ENCODE measurements at regions not wholly inside any gene's neighbourhood (a gene's known extent, or its start where the extent isn't known, plus 50 kb on each side); places are given as distances from the start of the nearest gene placed in this dataset.
A peak's percentile ranks its signal among the peaks of the same experiment; 100 is the strongest.
"Not testable (repeated sequence)": the region's sequence is repeated elsewhere in the genome, so short reads cannot be mapped to it uniquely, and the experiment has no call there.

DNA sequence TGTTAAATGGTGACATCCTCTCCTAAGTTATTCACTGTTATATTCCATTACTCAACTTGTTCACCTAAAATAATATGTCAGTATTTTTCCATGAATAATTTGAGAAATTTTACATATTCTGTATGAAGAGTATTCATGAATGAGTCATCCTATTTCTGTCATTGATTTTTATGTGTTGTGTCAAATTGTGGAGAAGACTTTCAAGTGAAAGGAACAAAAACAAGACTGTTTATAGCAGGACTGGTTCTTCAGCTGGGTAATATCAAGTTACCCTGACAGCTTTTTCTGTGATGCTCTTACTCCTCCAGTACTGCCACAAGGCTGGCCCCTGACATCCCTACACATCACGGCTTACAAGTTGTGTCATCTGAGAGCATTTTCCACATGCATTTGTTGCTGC is 847.7 kb downstream of the NCAM2 start:
- DNase-seq (ENCODE audit: low read depth) = no peak

DNA sequence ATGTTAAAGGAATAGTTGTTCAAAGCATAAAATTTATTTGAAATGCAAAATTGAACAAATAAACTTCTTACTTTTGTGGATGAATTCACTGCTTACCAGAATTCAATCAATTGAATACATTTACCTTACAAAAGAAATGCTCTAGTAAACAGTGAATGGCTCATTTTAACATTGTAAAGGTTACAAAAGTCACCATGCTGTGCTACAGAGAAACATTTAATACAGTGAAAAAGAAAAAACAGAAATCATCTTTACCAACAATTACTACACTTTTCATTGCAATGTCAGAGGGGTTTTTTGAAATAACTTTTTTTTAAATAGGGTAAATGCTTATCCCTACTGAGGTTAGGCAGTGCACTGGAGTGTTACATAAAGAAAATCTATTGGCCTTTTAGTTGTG is 853.0 kb downstream of the NCAM2 start:
- no peak for DNase-seq (ENCODE audit: low read depth)

DNA sequence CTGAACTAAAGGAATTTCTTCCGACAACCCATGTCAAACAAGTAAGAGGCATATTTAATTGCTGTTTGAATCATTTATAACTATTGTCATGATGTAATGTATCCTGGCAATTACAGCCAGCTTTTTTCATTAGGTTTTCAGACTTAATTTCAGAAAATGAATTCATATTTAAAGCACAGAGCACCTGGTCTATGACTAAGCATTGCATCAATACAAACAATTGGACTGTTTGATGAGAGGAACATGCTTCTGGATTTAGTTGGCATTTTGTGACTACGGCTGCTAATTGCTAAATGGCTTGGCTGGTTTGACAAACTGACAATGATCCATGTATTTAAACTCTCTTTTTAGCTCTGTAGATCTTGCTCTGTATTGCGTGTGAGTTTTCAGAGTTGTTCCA is 853.4 kb downstream of the NCAM2 start:
- DNase-seq (ENCODE audit: low read depth) = no peak

DNA sequence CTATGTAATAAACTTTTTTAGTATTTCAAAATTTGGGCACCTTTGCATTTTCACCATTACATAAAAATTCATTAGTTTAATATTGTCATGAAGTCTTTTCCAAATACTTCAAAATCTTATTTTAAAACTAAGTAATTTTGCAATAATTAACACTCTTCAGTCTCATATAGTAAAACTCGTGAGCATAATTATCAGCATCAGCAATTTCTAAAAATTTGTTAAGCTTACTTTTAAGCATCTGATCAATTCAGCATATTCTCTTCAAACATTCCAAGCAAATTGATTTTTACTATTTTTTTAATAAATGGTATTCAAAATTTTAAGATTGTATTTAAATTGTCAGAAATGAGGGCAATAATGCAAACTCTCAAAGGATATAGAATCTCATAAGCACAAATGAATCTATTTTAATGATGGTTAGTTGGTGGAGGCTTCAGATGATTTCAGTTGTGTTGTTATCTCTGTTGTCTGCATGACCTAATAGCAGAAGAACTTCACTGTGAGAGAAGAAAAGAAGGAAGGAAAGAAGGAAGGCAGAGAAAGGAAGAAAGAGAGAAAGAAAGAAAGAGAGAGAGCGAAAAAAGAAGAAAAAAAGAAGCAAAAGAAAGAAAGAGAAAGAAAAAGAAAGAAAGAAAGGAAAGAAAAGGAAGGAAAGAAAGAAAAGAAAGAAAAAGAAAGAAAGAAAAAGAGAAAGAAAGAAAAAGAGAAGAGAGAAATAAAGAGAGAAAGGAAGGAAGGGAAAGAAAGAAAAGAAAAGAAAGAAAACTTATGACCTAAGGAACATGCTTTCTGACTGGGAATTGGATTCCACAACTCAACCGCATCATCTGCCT is 860.5 kb downstream of the NCAM2 start:
- DNase-seq (ENCODE audit: low read depth) = no peak

DNA sequence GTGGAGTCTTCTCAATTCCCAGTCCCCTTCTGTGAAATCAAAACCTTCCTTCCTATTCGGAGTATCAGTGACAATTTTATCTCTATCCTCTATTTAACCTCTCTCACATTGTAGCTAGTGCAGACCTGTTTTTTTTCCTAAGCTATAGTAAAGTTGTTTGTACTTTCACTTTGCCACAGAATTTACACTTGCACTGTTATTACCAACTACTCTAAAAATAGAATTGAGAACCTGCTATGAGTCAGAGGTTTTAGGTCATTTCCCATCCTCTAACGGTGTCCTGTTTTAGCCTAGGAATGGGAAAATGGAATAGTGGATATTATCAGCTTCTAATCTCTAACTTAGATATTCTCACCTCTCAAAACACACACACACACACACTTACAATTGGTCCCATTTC is 862.7 kb downstream of the NCAM2 start:
- peak; percentile 43 for DNase-seq (ENCODE audit: low read depth)

DNA sequence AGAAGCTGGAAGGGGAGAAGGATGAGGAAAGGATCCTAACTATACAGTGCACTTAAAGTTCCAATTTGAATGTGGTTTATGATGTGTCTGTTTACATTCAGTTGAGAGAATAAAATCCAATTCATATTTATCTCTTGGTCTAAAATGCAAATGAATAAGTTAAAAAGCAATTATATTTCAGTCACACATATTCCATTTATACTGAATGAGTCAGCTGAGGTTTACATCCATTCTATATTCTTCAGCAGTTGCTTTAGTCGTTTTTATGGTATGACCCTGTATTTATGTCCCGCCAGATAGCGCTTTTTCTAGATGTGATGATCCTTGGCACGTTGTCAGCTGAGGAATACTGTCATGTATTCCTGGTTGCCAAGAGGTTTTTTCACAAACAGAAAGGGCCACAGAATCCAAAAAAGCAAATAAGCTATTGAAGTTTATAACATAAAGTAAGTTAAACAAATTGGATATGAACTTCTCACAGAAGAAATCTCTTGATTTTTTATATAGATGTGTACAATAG is 866.2 kb downstream of the NCAM2 start:
- no peak for DNase-seq (ENCODE audit: low read depth)

DNA sequence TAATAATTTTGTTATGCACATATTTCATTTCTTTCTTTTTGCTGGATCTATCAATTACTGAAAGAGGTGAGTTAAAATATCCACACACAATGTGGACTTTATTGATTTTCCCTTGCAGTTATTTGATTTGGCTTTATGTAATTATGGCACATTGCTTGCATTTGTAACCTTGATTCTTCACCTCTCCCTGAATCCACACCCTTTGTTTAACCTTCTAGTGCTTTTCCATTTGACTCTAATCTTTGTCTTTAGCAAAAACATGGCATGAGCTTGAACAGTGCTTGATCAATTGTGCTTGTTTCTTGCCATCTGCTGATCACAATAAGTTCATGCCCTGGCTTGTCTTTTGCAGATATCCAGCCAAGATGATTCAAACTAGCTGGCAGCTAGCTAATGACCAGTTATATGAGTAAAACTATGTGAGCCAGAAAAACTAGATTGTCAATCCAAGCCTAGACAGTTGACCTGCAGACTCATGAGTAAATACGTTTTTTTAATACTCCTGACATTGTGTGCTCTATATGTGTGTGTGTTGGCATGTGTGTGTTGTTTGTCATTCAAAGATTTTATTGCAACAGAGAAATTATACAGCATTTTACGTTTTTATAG is 899.2 kb downstream of the NCAM2 start:
- peak; percentile 27 for DNase-seq (ENCODE audit: low read depth)

DNA sequence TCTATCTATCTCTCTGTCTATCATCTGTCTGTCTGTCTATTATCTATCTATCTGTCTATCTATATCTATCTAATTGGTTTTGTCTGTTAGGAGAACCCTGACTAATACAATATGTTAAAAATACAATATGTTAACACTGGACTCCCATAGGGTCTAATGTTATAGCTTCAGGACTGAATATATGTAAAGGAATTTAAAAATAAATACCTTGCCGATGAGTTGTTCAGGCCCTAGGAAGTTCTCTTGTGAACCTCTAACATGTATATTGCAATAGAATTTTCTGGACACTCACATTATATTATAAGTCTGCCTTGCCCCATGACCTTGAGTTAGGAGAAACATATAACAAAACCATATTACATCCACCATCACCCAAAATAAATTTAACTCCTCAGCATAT is 900.6 kb downstream of the NCAM2 start:
- DNase-seq (ENCODE audit: low read depth) = no peak

DNA sequence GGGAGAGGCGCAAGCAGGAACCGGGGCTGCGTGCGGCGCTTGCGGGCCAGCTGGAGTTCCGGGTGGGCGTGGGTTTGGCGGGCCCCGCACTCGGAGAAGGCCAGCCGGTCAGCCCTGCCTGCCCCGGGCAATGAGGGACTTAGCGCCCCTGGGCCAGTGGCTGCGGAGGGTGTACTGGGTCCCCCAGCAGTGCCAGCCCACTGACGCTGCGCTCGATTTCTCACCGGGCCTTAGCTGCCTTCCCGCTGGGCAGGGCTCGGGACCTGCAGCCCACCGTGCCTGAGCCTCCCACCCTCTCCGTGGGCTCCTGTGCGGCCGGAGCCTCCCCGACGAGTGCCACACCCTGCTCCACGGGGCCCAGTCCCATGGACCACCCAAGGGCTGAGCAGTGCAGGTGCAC is 904.2 kb downstream of the NCAM2 start:
- DNase-seq (ENCODE audit: low read depth) = not testable (repeated sequence)

DNA sequence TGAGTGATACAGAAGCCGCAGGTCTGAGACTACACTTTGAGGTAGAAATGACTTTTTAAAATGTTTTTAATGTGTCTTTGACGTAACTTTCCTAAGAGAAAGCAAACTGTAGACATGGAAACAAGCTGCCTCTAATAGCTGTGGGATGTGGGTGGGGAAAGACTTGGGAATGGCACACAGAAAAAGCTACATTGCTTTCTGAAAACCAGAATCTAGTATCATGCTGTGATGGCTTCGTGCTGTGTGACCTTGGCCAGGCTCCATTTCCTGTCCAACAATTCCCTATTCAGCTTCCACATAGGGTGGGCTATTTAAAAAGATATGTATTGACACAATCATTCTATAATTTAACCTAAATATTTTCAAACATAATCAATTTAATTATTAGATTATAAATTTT is 909.1 kb downstream of the NCAM2 start:
- DNase-seq (ENCODE audit: low read depth) = peak; percentile 14

DNA sequence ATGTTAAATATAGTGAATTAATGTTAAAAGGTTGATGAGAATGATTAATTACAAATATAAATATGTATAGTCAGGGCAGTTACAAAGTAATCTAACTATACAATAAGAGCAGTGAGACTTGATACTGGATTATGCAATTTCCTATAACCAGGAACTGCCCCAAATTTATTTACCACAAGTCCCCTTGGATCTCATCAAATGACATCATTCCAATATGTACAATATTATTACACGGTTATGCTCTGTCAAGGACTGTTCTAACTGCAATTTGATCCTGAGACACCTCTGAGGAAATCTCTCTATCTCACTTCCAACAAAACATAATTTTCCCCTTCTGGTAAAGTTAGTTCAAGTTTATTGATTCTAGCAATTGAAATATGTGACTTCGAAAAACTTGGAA is 917.6 kb downstream of the NCAM2 start:
- DNase-seq (ENCODE audit: low read depth) = no peak

DNA sequence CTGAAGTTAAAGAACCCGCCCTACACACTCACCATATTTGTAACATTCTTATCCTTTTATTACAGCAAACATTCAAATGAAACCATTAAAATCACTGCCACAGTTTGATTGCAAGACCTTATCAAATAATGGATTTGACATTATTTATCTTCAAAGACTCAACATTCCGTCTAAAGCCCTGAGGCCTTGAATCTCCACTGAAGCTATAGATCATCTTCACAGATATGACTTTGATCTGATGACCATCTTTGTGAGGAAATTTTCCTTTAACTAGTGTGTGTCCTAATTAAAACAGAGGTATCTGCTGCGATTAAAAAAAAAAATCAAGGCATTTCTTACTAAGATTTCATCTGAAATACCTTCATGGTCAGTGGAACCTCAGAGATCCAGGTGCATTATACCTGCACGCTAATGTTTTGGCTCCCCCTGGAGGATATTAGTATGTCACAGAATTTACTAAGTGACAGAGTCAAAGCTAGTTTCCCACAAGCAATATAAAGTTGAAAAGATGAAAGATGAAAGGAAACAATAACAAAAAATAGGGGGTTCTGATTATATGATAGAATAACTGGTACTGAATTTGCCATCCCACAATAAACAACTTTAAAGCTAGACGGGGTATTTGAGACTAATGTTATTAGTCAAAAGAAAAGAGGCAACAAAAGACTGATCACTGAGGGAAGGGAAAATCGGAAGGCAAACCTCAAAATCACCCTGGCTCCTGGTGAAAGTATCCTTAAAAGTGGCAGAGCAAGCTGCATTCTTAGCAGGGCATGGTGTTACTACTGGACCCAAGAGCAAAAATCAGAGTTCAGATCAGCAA is 923.4 kb downstream of the NCAM2 start:
- DNase-seq (ENCODE audit: low read depth) = peak; percentile 35

DNA sequence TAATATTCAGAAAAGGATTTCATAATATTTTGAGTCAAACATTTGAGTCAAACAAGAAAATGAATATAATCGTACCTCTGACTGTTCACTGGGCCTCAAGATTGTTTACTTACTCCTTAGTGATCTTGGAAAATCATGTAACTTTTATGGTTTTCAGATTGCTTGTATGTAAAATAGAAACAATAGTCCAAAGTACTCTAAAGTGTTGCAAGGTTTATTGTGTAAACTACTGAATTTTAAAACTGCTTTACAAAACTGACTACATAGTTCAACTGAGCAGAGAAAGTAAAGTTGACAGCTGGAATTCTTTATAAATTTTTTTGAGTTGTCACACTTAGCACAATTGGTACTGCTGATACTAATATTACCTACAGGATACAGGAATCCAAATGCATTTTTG is 931.0 kb downstream of the NCAM2 start:
- no peak for DNase-seq (ENCODE audit: low read depth)

DNA sequence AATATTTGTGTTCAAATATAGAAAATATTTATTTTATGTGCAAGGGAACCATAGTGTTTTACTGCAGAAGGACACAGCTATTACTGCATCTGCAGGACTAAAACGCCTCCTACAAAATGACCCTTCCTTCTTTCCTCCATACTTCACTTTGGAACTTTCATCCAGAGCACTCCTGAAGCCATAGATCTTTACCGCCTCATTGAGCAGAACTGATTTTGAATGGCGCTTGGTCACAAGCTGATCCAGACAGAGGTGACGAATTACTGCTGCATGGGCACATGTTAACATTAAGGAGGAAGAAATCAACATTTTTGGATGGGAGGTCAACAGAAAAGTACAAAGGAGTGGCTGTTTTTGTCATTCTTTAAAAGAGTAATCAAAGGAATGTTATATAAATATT is 931.6 kb downstream of the NCAM2 start:
- DNase-seq (ENCODE audit: low read depth) = no peak

DNA sequence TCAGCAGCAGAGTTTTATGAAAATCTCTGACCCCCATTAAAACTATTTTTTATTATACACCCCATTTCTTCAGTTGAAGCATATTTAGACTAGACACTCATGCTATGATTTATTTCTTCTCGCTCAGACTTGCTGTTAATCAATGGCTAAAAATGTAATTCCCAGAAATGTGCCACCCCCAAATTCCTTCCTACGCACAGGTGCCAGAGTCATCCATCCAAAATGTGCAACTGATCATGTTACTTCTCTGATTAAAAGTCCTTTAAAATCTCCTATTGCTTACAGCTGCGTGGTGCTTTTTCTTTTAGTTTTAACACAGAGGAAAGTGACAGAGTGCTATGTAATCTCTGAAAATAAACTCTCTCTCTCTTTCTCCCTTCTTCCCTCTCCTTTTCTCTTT is 954.4 kb downstream of the NCAM2 start:
- DNase-seq (ENCODE audit: low read depth) = peak; percentile 18

DNA sequence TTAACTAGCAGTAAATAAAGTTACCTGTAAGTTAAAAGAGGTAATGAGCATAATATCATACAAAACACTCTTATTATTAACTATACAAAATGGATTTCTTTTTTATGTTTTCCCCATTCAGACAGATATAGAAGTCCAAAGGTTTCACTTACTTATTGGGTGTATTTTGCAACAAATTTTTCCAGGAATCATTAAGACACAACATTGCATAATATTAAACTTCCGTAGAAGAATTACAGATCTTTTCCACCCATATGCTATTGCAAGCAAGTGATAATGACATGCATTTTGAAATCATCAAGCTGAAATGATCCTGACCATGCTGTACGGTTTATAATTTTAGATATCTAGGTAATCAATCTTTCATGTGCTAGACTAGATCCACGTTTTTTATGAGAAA is 957.0 kb downstream of the NCAM2 start:
- no peak for DNase-seq (ENCODE audit: low read depth)

DNA sequence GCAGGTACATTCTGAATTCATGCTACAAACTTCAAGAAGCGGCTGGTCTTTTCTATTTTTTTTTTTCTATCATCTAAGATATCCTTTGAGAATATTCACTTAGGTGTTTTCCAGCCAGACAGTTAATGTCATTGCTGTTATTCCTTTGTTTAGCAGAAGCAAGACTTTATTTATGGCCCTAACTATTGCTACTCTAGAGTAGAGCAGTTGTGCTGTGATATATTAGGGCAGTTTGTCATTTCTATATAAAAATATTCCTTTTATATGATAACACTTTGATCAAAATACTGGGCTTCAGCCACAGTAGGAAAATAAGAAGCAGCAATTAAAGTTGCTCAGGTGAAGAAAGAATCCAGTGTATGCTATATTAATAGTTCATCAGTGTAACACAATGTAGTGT is 959.3 kb downstream of the NCAM2 start:
- DNase-seq (ENCODE audit: low read depth) = no peak

DNA sequence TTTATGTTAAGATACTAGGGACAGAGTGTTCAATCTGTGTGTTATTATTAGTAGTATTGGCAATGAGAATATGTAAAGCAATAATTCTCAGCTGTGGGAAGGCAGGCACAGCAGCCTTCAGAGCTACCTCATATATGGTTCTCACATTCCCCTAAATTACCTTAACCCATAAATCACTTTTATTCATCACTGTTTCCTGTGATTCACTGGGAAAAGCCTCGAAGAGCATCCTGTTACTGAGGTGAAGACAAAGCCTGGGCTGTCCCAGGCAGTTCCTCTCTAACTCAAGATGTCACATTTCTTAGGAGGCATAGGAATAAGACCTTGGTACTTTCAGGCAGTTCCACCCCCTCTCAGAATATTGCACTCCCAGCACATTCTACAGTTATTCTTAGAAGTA is 965.7 kb downstream of the NCAM2 start:
- DNase-seq (ENCODE audit: low read depth) = no peak

DNA sequence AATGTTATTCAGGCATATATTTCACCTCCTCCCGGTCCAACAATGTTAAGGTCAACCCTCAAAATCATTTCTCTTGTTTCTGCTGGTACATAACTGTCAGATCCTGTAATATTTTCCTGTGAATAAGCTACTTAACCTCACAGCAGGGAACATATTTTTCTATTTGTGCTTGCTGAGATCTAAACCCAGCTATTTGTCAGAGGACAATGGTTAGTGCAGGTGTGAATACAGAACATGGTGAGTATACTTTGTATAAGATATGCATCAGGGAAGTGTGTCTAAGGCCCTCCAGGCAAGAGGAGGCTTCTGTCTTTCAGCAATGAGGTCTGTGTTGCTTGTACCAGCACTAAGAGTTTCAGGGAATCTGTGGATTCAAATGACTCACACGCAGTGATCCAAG is 970.6 kb downstream of the NCAM2 start:
- no peak for DNase-seq (ENCODE audit: low read depth)

DNA sequence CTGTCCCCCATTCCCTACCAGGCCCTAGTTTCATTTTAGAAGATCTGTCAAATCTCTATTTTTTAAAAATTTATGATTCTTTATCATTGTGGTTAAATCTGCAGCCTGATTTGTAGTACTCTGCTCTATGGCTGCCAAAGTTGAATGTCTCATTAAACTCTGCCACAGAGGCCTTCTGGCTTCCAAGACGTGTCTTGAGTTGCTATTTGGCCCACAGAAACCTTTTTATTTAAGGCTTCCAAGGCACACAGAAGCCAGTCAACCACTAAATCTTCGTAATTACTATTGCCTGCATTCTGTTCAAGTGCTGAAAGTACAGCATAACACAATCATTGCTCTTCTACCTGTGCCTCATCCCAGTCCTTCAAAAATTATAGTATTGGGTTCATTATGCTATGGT is 971.0 kb downstream of the NCAM2 start:
- DNase-seq (ENCODE audit: low read depth) = no peak

DNA sequence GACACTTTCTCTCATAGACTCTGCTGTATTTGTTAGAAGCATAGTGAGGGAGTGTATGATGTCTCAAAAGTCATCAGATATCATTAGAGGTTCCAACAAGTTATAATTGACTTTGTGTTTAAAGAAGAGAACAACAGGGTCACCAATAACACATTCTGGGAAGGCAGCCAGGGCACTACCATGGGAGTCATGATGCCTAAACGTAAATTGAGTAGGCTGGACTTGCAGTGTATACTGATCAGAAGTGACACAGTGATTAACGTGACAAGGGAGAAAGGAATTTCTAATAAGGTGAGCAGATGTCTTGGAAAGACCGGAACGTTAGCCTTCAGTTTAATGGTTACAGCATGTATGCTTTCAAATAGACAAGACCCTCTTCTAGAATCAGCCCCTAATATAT is 973.2 kb downstream of the NCAM2 start:
- no peak for DNase-seq (ENCODE audit: low read depth)

DNA sequence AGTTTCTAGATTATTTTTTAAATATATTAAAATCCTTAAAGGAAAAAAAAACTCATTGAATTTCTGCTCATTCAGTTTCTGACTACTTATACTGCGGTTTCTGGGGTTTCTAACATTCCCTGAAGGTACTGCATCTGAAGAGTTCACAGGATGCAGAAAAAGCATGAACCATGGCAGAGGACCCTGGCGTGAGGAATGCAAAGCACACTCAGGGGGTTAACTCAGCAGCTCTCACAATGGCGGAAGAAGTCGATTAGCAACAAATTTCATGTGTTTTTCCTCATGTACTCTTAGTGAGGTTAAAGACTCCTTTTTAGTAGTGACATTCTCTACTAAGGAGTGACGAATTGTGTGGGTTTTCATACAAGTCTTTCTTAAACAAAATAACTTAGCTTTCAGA is 975.6 kb downstream of the NCAM2 start:
- peak; percentile 19 for DNase-seq (ENCODE audit: low read depth)

All from myocyte (in vitro differentiated cells).